HepG2 (cell line): ENCODE measurements at regions not wholly inside any gene's neighbourhood (a gene's known extent, or its start where the extent isn't known, plus 50 kb on each side); places are given as distances from the start of the nearest gene placed in this dataset.

ENCODE experiments used
- ATAC-seq: fragments of 200-7000 bp; cut with Tn5 transposase; 3 replicates; pipeline ENCODE4 v1.9.1; 2020; ENCODE audit warnings: mild to moderate bottlenecking, moderate library complexity
- BruUV-seq: library from RNA; stranded (reverse); fragments of 400-500 nt; replicated peaks from 2 replicates; lab custom pipeline; 2021; lab: Mats Ljungman, UMichigan
- CTCF ChIA-PET: fragments of 300-600 bp; formaldehyde crosslinking; extraction: SDS; loops from one replicate; lab custom pipeline; 2021; ENCODE audit warnings: low total read pairs, inconsistent platforms, low intra/inter-chr PET ratio; lab: Yijun Ruan, JAX
- POLR2A ChIA-PET: fragments of 350-600 bp; sonication (Branson Sonifier 250); formaldehyde crosslinking; loops from one replicate; lab custom pipeline; 2020; ENCODE audit warnings: antibody characterized with exemption, inconsistent platforms; lab: Yijun Ruan, JAX
- DNase-seq: peaks from one replicate; pipeline ENCODE4 v3.0.0-alpha.2; 2015; ENCODE audit warnings: low spot score
- FAIRE-seq: peaks from 3 replicates; lab custom pipeline; 2011; peaks lifted over from hg19 to GRCh38; lab: Jason Lieb, UNC
- H2AFZ ChIP-seq: one replicate; pipeline ENCODE4 v1.6.1; 2011; ENCODE audit warnings: low read length, inconsistent platforms
- H3K27ac ChIP-seq: fragments of 300-600 bp; 3 replicates; pipeline ENCODE4 v1.8.0; 2011; ENCODE audit warnings: mixed run types, mild to moderate bottlenecking, mixed read lengths, low read length, inconsistent platforms; ENCODE audit not compliant: insufficient read depth; ENCODE audit errors: extremely low read length
- H3K27me3 ChIP-seq, 2 experiments: fragments of 200-600 bp in 1 of 2; 2 replicates in 1 of 2; 3 replicates in 1 of 2; pipeline versions ENCODE4 v1.6.0 to v1.8.0; 2011; ENCODE audit warnings: low read length in 2 of 2, mild to moderate bottlenecking in 2 of 2, moderate library complexity in 2 of 2, inconsistent platforms in 1 of 2; ENCODE audit not compliant: insufficient read depth in 2 of 2, control insufficient read depth in 1 of 2
- H3K36me3 ChIP-seq, 2 experiments: fragments of 200-600 bp in 1 of 2; replicated peaks in 1 of 2; 2 replicates in 1 of 2; 3 replicates in 1 of 2; pipeline versions ENCODE4 v1.5.1 to v1.8.0; 2011; ENCODE audit warnings: low read length in 2 of 2, inconsistent platforms in 1 of 2; ENCODE audit not compliant: insufficient read depth in 2 of 2, control insufficient read depth in 1 of 2
- H3K4me1 ChIP-seq: 2 replicates; pipeline ENCODE4 v1.5.1; 2012; ENCODE audit warnings: low read length, inconsistent platforms; ENCODE audit not compliant: insufficient read depth
- H3K4me2 ChIP-seq: 2 replicates; pipeline ENCODE4 v1.6.0; 2011; ENCODE audit warnings: low read depth, low read length, inconsistent platforms
- H3K4me3 ChIP-seq, 3 experiments: fragments of 200-600 bp in 1 of 3; sonication (generic), shearing (Covaris generic) in 1 of 3; replicated peaks in 1 of 3; 2 replicates each; pipeline ENCODE4 v1.5.1; 2011 to 2016; ENCODE audit warnings: low read length in 3 of 3, inconsistent platforms in 2 of 3, low read depth in 2 of 3, mild to moderate bottlenecking in 2 of 3, control low read depth in 1 of 3, mixed read lengths in 1 of 3; ENCODE audit not compliant: insufficient read depth in 1 of 3
- H3K79me2 ChIP-seq: one replicate; pipeline ENCODE4 v1.6.1; 2011; ENCODE audit warnings: low read length, inconsistent platforms; ENCODE audit not compliant: insufficient read depth
- H3K9ac ChIP-seq: 2 replicates; pipeline ENCODE4 v1.6.0; 2011; ENCODE audit warnings: mild to moderate bottlenecking, low read depth, low read length, inconsistent platforms; ENCODE audit not compliant: insufficient read depth
- H3K9me3 ChIP-seq: 2 replicates; pipeline ENCODE4 v1.5.1; 2012; ENCODE audit warnings: mild to moderate bottlenecking, low read length
- H4K20me1 ChIP-seq: 2 replicates; pipeline ENCODE4 v1.6.0; 2011; ENCODE audit warnings: inconsistent platforms, mild to moderate bottlenecking, low read length, moderate library complexity; ENCODE audit not compliant: insufficient read depth
- GPN1 ChIP-seq: sonication (generic); formaldehyde crosslinking; IDR thresholded peaks from 2 replicates; pipeline ENCODE4 v1.5.1; 2020; ENCODE audit warnings: missing genetic modification reagents, borderline replicate concordance
- HMGXB3 ChIP-seq: sonication (generic); formaldehyde crosslinking; IDR thresholded peaks from 2 replicates; pipeline ENCODE4 v1.4.0; 2020; ENCODE audit warnings: missing genetic modification reagents, borderline replicate concordance
- ZNF44 ChIP-seq: sonication (generic); formaldehyde crosslinking; IDR thresholded peaks from 2 replicates; pipeline ENCODE4 v1.5.1; 2020; ENCODE audit warnings: mild to moderate bottlenecking, missing genetic modification reagents
- ZNF496 ChIP-seq: sonication (generic); formaldehyde crosslinking; IDR thresholded peaks from 2 replicates; pipeline ENCODE4 v1.8.1; 2023; ENCODE audit warnings: mild to moderate bottlenecking, moderate library complexity, missing genetic modification reagents; ENCODE audit not compliant: insufficient replicate concordance
- ZNF558 ChIP-seq: sonication (generic); formaldehyde crosslinking; IDR thresholded peaks from 2 replicates; pipeline ENCODE4 v1.9.0; 2022; ENCODE audit warnings: mild to moderate bottlenecking, missing genetic modification reagents, borderline replicate concordance
- WGBS: methylation state at CpG from one replicate; pipeline ENCODE4 v1.1.6; 2017; ENCODE audit warnings: low lambda C conversion rate; 5-methylcytosine and 5-hydroxymethylcytosine counted together
- in situ Hi-C: cut with HindIII; loops from 2 replicates; pipeline ENCODE4 v1.10.0; 2017; ENCODE audit warnings: low pct_unique_long_range_greater_than_20kb; ENCODE audit not compliant: extremely low pct_ligation_motif_present
- intact Hi-C: fragments of 100-400 bp; cut with micrococcal nuclease; formaldehyde crosslinking; loops from one replicate; pipeline ENCODE4 v1.10.0; 2022; ENCODE audit not compliant: unreplicated experiment
- microRNA-seq: library from miRNA; unstranded; fragments of <30 nt; microRNA quantifications from one replicate; pipeline ENCODE4, GENCODE V29; 2020
- small RNA-seq, 3 experiments: library from RNA; depleted of rRNA; stranded (forward); fragments of <200 nt; gene quantifications; one replicate each; pipeline ENCODE3, GENCODE V24; 2012; ENCODE audit warnings: low read depth in 2 of 3, low replicate concordance in 1 of 3; ENCODE audit not compliant: insufficient read length in 3 of 3, insufficient read depth in 2 of 3

GRCh38 chr17:77090476-77090875 lies 50.3 kb upstream of the SEC14L1 start:
- Histone ChIP-seq H3K27ac (no peak overlapping the region), H3K36me3 (peaks cover 15 to 45% of the 10 kb centered on the region in 2 experiments), H3K4me3 (no peak overlapping the region), H2AFZ (no peak overlapping the region), H4K20me1 (no peaks in the 10 kb centered on the region), H3K9me3 (no peaks in the 10 kb centered on the region), H3K79me2 (peaks cover 20% of the 10 kb centered on the region), H3K9ac (no peak overlapping the region), H3K27me3 (no peaks in the 10 kb centered on the region; a peak in 1 of 5 replicates), H3K4me2 (peak overlapping the region; percentile 36; the same call in 1 of the 2 replicates), H3K4me1 (peaks cover 56% of the 10 kb centered on the region)
- CTCF ChIA-PET: no interaction called here
- FAIRE-seq: no peak
- DNase-seq: no peak
- ATAC-seq: no peak
- TF ChIP-seq ZNF44: no peak
- TF ChIP-seq ZNF558 (CRISPR knock-in tag): no peak
- TF ChIP-seq ZNF496: no peak
- no peak for TF ChIP-seq GPN1 (CRISPR knock-in tag)
- no peak for TF ChIP-seq HMGXB3 (CRISPR knock-in tag)
- WGBS: 96% methylated on average over 5 of the region's 5 CpGs
- POLR2A ChIA-PET: interaction anchor here (0.9 to 4.2 kb wide), 6 partner anchors 12 to 868 kb away, joined by 3 to 50 read pairs (median 6); partner anchors contain the start of genes SEC14L1 and TNRC6C
- intact Hi-C loops (no loop called here), in situ Hi-C loops (no loop called here)
- no TSS peak for BruUV-seq

Small RNA genes lying in the stretch of these regions (microRNA-seq; reads per million reads assigned to microRNA genes)
- gene MIR6516: 23.0 reads per million, percentile 57 among the genes with 10 or more reads in this experiment

Small RNA genes lying in the stretch of these regions (small RNA-seq; reads per million reads assigned to genes)
- gene RF00017 (0 reads per million in 3 experiments), gene SCARNA16 (0 reads per million in 3 experiments)
